Neural progenitor cell (in vitro differentiated cells): ENCODE measurements at regions not wholly inside any gene's neighbourhood (a gene's known extent, or its start where the extent isn't known, plus 50 kb on each side); places are given as distances from the start of the nearest gene placed in this dataset.

Source experiments
- EZH2 ChIP-seq: fragments of 200-600 bp; sonication (generic); IDR thresholded peaks from 2 replicates; pipeline ENCODE4 v1.6.1; 2017; ENCODE audit warnings: antibody characterized with exemption, mild to moderate bottlenecking, moderate library complexity
- EZH2phosphoT487 ChIP-seq: fragments of 200-600 bp; sonication (generic); IDR thresholded peaks from 2 replicates; pipeline ENCODE4 v1.6.1; 2017; ENCODE audit warnings: antibody characterized with exemption
- TF ChIP-seq, protein P1 (sequence below): fragments of 200-600 bp; sonication (generic); IDR thresholded peaks from 2 replicates; pipeline ENCODE4 v1.5.1; 2017; ENCODE audit warnings: antibody characterized with exemption, mild to moderate bottlenecking

DNA sequence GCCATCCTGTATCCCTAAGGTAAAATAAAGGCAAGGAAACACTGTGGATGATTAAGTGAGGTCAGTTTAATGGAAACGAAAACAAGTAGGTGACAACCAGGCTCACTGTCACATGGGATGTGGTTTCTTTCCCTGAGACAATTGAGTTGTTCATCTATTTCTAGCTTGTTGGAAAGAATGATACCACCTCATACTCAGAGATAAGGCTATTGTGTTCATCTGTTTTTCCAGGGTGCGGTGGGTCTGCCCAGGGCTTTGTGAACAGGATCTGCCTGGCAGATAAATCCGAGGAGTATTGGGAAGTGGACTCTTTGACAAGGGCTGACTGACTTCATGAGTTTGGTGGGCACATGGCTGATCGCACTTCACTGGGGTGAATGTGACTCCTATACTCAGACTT is 80.8 kb upstream of the TIAM2 start:
- TF ChIP-seq, protein P1, sequence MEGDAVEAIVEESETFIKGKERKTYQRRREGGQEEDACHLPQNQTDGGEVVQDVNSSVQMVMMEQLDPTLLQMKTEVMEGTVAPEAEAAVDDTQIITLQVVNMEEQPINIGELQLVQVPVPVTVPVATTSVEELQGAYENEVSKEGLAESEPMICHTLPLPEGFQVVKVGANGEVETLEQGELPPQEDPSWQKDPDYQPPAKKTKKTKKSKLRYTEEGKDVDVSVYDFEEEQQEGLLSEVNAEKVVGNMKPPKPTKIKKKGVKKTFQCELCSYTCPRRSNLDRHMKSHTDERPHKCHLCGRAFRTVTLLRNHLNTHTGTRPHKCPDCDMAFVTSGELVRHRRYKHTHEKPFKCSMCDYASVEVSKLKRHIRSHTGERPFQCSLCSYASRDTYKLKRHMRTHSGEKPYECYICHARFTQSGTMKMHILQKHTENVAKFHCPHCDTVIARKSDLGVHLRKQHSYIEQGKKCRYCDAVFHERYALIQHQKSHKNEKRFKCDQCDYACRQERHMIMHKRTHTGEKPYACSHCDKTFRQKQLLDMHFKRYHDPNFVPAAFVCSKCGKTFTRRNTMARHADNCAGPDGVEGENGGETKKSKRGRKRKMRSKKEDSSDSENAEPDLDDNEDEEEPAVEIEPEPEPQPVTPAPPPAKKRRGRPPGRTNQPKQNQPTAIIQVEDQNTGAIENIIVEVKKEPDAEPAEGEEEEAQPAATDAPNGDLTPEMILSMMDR = no peak
- TF ChIP-seq EZH2 = no peak
- no peak for TF ChIP-seq EZH2phosphoT487
